Calu3 (cell line): ENCODE measurements at regions not wholly inside any gene's neighbourhood (a gene's known extent, or its start where the extent isn't known, plus 50 kb on each side); places are given as distances from the start of the nearest gene placed in this dataset.
"Not testable (repeated sequence)": the region's sequence is repeated elsewhere in the genome, so short reads cannot be mapped to it uniquely, and the experiment has no call there.

Source experiments
- BruUV-seq: library from RNA; stranded (reverse); fragments of 400-500 nt; replicated peaks from 2 replicates; lab custom pipeline; 2021; lab: Mats Ljungman, UMichigan
- CTCF ChIA-PET: fragments of 300-600 bp; sonication (Branson Sonifier 250); formaldehyde crosslinking; loops from one replicate; lab custom pipeline; 2022; ENCODE audit warnings: antibody characterized with exemption; lab: Charles Lee
- DNase-seq: peaks from one replicate; pipeline ENCODE4 v3.0.0; 2022
- H3K27ac Mint-ChIP-seq: one replicate; pipeline ENCODE4 v1.8.0; 2022; ENCODE audit warnings: mixed read lengths; ENCODE audit not compliant: unreplicated experiment
- H3K27me3 Mint-ChIP-seq: one replicate; pipeline ENCODE4 v1.8.0; 2022; ENCODE audit warnings: mixed read lengths; ENCODE audit not compliant: unreplicated experiment
- H3K36me3 Mint-ChIP-seq: one replicate; pipeline ENCODE4 v1.8.0; 2022; ENCODE audit warnings: mild to moderate bottlenecking, moderate library complexity, mixed read lengths; ENCODE audit not compliant: insufficient read depth, unreplicated experiment
- H3K4me1 Mint-ChIP-seq: one replicate; pipeline ENCODE4 v1.8.0; 2022; ENCODE audit warnings: mild to moderate bottlenecking, low read depth, mixed read lengths; ENCODE audit not compliant: unreplicated experiment
- H3K4me3 Mint-ChIP-seq: one replicate; pipeline ENCODE4 v1.8.0; 2022; ENCODE audit warnings: mild to moderate bottlenecking, low read depth, moderate library complexity, mixed read lengths; ENCODE audit not compliant: unreplicated experiment
- H3K9me3 Mint-ChIP-seq: one replicate; pipeline ENCODE4 v1.8.0; 2022; ENCODE audit warnings: low read depth, mixed read lengths; ENCODE audit not compliant: unreplicated experiment
- intact Hi-C: fragments of 100-400 bp; cut with micrococcal nuclease; formaldehyde crosslinking; loops from one replicate; pipeline ENCODE4 v1.10.0; 2022; ENCODE audit not compliant: unreplicated experiment
- TF ChIP-seq, protein P1 (sequence below): fragments of 200-600 bp; IDR thresholded peaks from one replicate; pipeline ENCODE4 v1.8.0; 2022; ENCODE audit warnings: antibody characterized with exemption; ENCODE audit not compliant: unreplicated experiment

DNA sequence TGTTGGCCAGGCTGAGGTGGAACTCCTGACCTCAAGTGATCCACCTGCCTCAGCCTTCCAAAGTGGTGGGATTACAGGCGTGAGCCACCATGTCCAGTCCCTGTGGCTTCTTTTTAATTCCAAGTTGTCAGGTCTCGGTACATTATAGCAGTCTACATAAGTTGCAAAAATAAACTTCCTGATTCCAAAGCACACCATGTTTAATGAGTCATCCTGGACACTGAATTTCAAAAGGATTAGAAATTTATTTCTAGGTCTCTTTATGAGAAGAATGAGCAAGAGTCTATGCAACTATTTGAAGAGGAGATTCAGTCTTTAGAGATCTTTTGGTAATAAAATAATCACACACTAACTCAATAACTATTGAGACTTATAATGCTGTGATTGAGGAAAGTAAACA is 63.9 kb upstream of the MCHR2 start:
- Mint-ChIP-seq H3K4me1 (peaks cover 14% of the 10 kb centered on the region), H3K27ac (no peak overlapping the region), H3K4me3 (no peak overlapping the region), H3K36me3 (no peaks in the 10 kb centered on the region), H3K9me3 (no peaks in the 10 kb centered on the region), H3K27me3 (no peaks in the 10 kb centered on the region)
- BruUV-seq, result no TSS peak
- no peak for DNase-seq
- TF ChIP-seq, protein P1, sequence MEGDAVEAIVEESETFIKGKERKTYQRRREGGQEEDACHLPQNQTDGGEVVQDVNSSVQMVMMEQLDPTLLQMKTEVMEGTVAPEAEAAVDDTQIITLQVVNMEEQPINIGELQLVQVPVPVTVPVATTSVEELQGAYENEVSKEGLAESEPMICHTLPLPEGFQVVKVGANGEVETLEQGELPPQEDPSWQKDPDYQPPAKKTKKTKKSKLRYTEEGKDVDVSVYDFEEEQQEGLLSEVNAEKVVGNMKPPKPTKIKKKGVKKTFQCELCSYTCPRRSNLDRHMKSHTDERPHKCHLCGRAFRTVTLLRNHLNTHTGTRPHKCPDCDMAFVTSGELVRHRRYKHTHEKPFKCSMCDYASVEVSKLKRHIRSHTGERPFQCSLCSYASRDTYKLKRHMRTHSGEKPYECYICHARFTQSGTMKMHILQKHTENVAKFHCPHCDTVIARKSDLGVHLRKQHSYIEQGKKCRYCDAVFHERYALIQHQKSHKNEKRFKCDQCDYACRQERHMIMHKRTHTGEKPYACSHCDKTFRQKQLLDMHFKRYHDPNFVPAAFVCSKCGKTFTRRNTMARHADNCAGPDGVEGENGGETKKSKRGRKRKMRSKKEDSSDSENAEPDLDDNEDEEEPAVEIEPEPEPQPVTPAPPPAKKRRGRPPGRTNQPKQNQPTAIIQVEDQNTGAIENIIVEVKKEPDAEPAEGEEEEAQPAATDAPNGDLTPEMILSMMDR, result no peak
- CTCF ChIA-PET, result no interaction called here
- intact Hi-C loops, result no loop called here

DNA sequence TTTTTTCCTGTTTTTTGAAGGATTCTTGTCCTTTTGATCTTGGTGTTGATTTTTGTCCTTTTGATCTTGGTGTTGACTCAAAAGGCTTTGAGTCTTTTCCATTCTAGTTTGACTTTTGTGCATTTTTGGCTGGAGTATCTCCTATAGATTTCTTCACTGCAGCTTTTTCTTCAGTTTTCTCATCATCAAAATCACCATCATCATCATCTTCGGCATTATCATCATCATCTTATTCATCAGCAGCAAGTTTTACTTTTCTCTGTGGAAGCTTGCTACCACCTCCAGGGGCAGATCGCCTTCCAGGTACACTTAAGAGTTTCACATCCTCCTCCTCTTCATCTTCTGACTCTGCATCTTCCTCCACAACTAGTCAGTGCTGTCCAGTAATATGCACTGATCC is 56.5 kb upstream of the MCHR2 start:
- intact Hi-C loops, result no loop called here
- Mint-ChIP-seq H3K27ac (no peak overlapping the region), H3K4me3 (no peak overlapping the region), H3K27me3 (no peaks in the 10 kb centered on the region), H3K36me3 (no peaks in the 10 kb centered on the region), H3K4me1 (no peaks in the 10 kb centered on the region), H3K9me3 (no peaks in the 10 kb centered on the region)
- TF ChIP-seq, protein P1, result no peak
- CTCF ChIA-PET, result no interaction called here
- no peak for DNase-seq
- BruUV-seq, result no TSS peak

DNA sequence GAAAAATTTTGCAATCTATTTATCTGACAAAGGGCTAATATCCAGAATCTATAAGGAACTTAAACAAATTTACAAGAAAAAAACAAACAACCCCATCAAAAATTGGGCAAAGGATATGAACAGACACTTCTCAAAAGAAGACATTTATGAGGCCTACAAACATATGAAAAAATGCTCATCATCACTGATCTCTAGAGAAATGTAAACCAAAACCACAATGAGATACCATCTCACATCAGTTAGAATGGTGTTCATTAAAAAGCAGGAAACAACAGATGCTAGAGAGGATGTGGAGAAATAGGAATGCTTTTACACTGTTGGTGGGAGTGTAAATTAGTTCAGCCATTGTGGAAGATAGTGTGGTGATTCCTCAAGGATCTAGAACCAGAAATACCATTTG is 49.9 kb upstream of the MCHR2 start:
- H3K4me1 Mint-ChIP-seq, DNase-seq, H3K27ac Mint-ChIP-seq, H3K36me3 Mint-ChIP-seq, CTCF ChIA-PET, H3K9me3 Mint-ChIP-seq, intact Hi-C loops, H3K27me3 Mint-ChIP-seq, BruUV-seq, H3K4me3 Mint-ChIP-seq: not testable (repeated sequence)
